LNCaP clone FGC (cell line): ENCODE measurements at regions not wholly inside any gene's neighbourhood (a gene's known extent, or its start where the extent isn't known, plus 50 kb on each side); places are given as distances from the start of the nearest gene placed in this dataset.

Experiments used
- DNase-seq: peaks from one replicate; pipeline ENCODE4 v3.0.0-alpha.2; 2011; ENCODE audit warnings: low read depth
- H3K4me3 ChIP-seq: 2 replicates; pipeline ENCODE4 v1.5.1; 2011; ENCODE audit warnings: mild to moderate bottlenecking, low read depth, low read length, control low read depth
- CTCF ChIP-seq: IDR thresholded peaks from 2 replicates; pipeline ENCODE4 v1.5.1; 2012; ENCODE audit warnings: mild to moderate bottlenecking; ENCODE audit not compliant: control insufficient read depth, insufficient read depth; ENCODE audit errors: extremely low read depth

- DNase-seq, result no peak
- TF ChIP-seq CTCF, result no peak
- no peak overlapping the region for H3K4me3 ChIP-seq
Measured at GRCh38 chr13:30850204-30850866, 55.7 kb upstream of the MEDAG start.

- TF ChIP-seq CTCF, result no peak
- DNase-seq, result no peak
- no peak overlapping the region for H3K4me3 ChIP-seq
Measured at GRCh38 chr13:30850867-30851211, 55.2 kb upstream of the MEDAG start.

GRCh38 chr13:30851697-30852096 is 54.4 kb upstream of the MEDAG start:
- H3K4me3 ChIP-seq, result no peak overlapping the region
- TF ChIP-seq CTCF, result no peak
- no peak for DNase-seq

GRCh38 chr13:30855569-30855968 is 50.5 kb upstream of the MEDAG start:
- no peak for TF ChIP-seq CTCF
- H3K4me3 ChIP-seq, result no peak overlapping the region
- no peak for DNase-seq

GRCh38 chr13:30856005-30856790 is 49.9 kb upstream of the MEDAG start:
- H3K4me3 ChIP-seq, result no peak overlapping the region
- DNase-seq, result no peak
- TF ChIP-seq CTCF, result no peak
